GM18868 (cell line): ENCODE measurements at regions not wholly inside any gene's neighbourhood (a gene's known extent, or its start where the extent isn't known, plus 50 kb on each side); places are given as distances from the start of the nearest gene placed in this dataset.

Experiments used
- ATAC-seq: cut with Tn5 transposase; IDR thresholded peaks from one replicate; pipeline ENCODE4 v1.9.1; 2021; ENCODE audit warnings: mild to moderate bottlenecking, moderate library complexity; ENCODE audit not compliant: unreplicated experiment

DNA sequence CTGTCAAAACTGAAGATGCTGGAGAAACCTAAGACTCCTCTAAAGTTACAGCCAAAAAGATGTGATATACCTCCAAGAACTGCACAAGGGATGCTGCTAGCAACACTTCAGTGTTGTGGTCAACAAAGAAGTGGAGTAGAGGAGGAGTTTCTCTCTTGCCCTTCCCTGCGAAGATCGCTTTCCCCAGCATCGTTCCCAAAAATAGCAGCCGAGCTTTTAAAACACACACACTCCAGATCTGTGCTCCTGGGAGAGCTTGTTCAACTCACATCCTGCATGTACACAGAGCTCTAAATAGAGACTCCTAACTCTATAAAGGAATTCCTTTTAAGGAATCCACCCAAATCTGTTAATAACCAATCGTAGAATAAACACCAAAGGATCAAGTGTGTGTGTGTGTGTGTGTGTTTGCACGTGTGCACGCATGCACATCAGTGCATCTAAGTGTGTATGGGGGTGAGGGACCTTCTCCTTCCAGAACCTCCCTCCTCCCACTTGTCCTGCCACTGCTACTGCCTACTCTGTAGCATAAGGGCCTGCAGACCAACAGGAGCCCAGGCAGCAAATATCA lies 58.5 kb downstream of the PSMG1 start:
- no peak for ATAC-seq

DNA sequence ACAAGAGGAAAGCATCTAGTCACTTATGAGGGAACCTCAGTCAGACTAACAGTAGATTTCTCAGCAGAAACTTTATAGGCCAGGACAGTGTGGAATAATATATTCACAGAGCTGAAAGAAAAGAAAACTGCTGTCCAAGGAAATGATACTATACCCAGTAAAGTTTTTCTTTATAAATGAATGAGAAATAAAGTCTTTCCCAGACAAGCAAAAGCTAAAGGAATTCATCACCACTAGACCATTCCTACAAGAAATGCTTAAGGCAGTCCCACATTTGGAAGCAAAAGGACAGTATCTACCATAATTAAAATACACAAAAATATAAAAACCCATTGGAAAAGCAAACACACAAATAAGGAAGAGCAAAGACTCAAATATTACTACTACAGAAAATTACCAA lies 59.9 kb downstream of the PSMG1 start:
- ATAC-seq, result no peak

DNA sequence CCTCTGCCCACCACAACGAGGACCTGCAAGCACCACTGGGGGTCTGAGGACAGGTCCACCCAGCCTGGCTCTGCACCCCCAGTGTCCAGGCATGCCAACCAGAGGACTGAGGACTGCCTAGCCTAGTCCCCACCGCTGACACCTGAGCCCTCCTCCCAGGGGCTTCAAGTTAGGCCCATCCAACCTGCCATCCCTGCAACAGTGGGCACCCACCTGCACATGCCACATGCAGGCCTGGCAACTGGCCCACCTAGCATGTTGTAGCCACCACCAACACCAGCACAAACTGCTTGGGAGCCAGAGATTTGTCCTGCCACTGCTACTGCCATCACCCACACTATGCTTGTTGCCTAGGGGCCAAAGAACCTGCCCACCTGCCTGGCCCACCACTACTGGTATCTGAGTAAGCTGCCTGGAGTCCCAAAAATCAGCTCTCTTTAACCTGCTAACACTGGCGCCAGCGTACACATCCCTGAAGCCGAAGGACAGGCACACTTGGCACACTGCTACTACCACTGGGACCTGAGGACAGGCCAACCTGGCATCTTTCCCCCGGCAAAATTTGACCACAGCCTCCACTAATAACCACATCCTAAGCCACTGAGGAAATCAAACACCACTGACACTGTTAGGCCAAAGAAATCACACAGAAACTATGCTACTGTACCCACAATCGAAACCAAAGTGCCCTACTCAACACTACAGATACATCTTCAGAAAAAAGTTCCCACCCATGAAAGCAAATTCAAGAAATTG lies 61.5 kb downstream of the PSMG1 start:
- no peak for ATAC-seq

DNA sequence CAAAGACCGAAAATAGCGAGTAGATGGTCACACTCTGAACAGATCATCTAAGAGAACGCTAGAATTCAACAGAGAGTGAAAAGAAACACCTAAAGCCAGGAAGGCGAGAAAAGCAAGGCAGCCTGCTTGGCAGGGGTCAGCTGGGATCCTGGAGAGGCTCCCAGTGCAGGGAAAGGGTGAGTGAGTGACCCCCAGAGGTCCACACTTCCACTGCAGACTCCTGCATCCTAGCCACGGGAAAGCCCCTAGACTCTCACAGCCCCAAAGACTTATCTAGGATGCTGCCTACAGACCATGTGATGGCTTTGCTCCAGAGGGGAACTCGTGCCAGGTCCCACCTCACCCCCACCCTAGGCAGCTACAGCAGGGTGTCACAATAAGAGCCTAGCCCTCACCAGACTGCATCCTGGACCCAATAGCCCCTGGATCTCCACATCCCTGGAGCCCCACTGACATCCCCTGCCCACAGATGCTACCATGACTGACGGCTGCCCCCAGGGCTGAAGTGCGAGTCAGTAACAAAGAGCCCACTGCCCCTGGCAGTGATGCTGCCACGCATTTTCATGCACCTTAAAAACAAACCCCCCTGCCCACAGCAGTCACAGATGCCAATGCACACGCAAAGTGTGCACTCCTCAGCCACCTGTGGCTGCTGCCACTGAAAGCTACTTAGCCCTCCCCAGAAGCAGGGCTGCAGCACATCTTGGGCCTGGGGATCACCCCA lies 62.2 kb downstream of the PSMG1 start:
- no peak for ATAC-seq

DNA sequence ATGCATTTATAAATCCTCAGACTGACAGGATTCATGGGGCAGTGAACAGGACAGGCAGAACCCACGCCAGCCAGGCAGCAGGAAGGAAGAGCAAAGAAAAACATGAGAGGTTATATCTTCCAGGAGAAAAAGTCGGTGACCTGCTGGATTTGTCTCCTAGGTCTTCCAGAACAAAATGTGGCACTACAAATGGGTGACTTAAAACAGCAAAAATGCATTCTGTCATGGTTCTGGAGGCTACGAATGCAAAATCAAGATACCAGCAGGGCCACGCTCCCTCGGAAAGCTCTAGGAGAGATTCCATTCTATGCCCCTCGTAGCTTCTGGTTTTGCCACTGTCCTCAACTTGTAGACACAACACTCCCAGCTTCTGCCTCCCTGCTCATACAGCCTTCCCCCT lies 63.4 kb downstream of the PSMG1 start:
- ATAC-seq, result no peak

DNA sequence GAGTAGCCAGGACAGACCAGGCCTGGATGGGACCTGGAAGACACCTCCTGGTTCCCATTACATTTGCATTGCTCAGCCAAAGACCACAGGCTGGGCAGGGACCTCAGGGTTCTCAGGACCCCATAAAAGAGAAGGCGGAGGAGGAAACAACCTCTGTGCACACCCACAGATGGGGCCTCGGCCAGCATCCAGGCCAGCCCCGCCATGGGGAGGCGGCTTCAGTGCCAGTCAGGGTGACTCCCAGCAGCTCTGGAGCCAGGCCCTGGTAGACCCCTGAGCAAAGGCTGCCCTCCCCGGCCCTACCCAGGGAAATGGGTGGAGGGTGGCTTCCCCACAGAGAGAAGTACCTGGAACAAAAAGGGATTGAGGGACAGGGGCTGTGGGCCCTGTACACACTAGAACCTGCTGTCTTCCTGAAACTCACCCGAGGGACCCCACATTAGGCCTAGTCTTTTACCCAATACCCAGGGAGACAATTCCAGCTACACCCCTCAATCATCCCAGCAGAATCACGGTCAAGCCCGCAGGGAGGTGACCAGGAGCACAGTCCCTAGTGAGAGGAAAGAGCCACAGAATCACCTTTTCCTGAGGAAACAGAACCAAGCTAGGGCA lies 64.5 kb downstream of the PSMG1 start:
- ATAC-seq, result no peak

DNA sequence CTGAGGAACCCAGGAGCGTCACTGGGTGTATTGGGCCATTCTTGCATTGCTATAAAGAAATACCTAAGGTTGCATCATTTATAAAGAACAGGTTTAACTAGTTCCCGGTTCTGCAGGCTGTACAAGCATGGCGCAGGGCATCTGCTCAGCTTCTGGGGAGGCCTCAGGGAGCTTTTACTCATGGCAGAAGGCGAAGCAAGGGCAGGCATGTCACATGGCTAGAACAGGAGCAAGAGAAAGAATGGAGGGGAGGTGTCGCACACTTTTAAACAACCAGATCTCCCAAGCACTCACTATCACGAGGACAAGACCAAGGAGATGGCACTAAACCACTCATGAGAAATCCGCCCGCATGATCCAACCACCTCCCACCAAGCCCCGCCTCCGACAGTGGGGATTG lies 65.2 kb downstream of the PSMG1 start:
- no peak for ATAC-seq

DNA sequence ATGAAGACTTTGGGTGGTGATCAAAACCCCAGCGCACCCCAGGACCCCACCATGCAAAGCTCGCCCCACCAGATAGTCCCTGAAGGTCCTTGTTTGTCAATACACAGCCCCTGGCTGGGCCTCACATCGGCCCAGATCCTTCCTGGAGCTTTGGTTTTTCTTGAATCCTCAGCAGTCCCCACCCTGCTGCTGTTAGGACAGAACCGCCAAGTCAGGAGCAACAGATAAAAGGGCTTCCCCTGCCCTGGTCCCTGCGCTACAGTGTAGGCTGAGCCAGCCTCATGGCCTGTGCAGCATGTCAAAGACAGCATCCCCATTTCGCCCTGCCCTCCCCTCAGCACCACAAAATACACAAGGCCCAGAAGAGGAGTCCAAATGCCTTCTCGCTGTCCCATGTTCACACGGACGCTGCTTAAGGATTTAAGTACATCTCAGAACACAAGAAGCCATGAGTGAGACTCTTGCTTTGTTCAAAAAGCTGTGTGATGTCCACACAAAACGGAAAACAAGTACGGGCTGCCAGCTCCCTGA lies 65.7 kb downstream of the PSMG1 start:
- no peak for ATAC-seq

DNA sequence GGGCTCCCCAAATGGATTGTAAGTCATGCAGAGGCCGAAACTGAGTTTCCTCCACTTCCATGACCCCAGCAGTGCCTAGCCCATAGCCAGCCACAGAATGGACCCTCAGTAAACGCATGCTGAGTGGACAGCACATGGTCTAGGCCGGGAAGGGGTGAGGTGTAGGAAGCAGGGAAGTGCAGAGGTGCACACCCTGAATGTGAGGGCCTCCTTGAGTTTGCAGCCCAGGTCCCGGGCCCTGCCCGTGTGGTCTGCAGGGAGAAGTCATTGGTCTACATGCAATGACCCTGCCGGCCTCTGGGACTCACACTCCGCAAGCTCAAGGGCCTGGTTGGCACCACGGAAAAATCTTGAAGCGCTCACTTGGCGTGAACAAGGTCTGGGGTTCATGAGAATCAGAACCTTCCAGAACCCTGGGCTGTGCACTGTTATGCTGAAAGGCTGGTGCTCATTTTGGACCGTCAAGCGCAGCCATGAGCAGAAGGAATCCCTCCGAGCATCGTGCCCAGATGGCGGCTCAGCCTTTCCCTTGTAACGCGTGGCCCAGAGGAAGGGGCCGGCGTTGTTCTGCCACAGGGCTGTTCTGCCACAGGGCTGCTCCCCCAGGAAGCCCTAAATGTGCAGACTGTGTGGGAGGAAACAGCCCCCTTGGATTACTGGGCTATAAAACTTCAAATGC lies 66.4 kb downstream of the PSMG1 start:
- no peak for ATAC-seq

DNA sequence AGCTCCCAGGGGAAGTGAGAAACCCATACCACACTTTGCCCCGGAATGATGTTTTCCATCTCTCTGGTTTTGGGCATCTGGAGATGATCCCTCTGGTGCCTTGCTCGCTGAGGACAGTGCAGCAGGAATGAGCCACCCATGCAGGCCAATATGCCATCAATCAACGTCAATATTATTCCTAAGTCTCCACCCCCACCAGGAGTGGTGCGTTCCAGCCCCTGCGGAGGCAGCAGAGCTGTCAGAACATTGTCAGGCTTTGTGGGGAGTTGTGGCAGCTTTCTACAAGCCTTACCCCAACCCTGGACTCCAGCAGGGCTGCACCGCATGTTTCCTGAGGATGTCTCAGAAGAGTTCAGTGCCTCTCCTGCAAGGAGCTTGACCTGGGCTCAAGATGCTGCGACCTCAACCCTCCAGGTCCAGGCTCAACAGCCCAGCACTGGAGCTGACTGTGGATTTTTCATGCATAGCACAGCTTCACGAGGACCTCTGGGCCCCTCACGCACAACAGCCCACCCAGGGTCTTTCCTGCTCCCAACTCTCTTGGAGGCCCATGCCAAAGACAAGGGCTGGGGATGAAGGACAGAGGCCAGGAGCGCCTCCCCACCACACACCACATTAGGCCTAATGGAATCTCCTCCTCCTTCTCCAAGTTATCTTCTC lies 67.5 kb downstream of the PSMG1 start:
- no peak for ATAC-seq

DNA sequence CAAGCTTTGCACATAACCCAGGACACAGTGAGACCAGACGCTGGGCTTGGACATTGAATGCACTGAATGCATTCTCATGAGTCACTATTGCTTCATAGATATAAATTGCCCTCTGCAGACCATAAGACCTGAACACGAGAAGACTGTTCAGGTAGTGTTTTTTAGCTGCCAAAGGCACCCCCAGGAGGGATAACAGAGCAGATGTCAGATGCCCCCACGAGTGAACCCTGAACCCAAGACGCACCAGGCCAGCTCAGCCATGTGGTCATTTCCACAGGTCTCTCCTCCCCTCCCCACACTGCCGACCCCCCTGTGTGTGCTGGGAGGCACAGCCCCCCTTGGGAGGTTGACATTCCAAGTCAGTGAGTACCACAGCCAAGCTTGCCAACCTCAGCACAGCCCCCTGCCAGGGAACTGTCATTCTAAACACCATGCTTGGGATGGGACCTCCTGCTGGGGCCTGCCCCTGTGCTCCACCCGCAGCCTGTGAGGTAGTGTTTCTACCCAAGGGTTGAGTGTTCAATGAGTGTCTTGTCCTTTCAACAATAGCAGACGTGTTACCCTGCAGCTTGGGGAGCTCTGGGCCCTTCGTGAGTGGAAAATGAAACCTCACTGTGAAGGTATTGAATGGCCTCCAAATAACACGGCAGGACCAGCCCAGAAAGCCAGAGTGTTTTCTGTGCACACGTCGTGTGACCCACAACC lies 68.2 kb downstream of the PSMG1 start:
- ATAC-seq, result no peak

DNA sequence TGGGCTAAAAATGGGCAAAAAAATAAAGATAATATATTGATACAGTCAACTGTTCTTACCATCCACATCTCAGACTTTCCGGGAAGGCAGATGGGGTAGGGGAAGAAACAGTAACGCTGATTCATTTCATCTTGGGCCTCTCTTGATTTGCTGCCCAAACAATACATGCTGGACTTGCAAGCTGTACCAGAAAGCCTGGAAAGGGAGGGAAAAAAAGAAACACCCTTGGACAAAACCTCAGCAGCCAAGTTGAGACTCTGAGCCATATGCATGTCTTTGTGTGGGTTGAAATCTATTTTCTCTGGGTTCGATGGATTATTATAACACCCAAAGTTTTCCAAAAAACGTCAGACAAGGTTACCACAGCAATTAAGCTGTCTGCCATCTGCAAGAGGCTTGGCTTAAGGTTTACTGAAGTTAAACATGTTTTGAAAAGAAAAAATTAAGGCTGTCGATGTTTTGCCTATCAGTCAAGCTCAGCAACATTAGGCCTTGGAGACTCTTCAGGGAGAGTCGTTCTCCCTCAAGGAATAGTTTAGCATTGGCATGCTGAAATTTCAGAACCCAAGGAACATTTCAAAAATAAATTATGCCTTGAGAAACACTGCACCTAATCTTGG lies 71.2 kb downstream of the PSMG1 start:
- no peak for ATAC-seq

DNA sequence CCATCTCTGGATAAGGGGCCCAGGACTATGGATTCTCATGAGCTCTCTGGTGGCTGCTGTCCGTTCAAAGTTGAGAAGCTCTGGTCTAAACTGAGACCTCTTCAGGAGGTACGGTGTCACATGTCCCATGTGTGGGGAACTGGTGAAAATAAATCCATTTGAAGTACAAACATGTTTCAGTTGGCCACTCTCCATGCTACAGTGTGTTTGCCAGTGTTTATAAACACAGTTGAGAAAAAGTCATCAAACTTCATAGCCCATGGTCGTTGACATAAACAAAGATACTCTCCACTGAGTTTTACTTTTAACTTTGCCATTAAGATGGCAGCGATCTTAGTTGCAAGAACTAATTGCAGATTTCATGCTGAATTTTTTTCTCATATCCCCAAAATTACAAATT lies 72.8 kb downstream of the PSMG1 start:
- no peak for ATAC-seq

DNA sequence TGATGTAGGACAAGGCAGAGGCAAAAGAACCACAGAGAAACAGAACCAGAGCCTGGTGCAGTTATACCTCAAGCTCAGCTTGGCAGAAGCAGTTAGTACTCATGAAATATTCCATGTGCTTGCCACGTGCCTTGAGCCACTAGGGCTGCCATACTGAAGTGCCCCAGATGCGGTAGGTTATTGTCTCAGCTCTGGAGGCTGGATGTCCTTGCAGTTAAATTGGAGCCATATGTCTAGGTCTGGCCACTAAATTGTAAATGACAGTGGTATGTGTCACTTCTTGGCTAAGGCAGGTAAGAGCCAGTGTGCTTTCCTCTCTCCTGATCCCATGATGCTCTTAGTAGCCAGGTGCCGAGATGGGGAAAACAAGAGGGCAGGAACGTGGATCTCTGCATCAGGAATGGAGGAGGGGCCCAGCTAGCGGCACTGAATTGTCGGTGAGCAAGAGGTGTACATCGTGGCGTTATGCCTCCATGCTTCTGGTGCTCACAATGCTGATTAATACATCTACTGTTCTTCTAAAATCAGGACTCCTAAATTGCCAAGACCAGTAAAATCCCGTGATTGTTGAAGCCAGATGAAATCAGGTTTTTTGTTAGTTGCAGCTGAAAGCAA lies 73.5 kb downstream of the PSMG1 start:
- no peak for ATAC-seq

DNA sequence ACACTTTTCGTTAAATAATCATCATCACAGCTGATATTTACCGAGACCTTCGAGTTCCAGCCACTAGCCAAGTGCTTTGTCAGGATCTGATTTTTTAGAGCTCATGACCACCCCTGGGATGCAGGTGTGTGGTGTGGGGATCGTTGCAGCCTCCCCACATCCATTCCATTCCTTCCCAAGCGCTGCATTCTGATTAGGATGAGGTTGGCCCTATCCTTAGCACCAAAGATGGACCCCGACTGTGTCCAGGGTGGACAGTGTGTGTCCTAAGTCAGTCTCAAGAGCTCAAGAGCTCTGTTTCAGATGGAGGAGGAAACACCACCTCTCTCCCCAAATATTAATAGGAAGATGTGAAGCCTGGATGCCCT lies 74.1 kb downstream of the PSMG1 start:
- ATAC-seq, result no peak

DNA sequence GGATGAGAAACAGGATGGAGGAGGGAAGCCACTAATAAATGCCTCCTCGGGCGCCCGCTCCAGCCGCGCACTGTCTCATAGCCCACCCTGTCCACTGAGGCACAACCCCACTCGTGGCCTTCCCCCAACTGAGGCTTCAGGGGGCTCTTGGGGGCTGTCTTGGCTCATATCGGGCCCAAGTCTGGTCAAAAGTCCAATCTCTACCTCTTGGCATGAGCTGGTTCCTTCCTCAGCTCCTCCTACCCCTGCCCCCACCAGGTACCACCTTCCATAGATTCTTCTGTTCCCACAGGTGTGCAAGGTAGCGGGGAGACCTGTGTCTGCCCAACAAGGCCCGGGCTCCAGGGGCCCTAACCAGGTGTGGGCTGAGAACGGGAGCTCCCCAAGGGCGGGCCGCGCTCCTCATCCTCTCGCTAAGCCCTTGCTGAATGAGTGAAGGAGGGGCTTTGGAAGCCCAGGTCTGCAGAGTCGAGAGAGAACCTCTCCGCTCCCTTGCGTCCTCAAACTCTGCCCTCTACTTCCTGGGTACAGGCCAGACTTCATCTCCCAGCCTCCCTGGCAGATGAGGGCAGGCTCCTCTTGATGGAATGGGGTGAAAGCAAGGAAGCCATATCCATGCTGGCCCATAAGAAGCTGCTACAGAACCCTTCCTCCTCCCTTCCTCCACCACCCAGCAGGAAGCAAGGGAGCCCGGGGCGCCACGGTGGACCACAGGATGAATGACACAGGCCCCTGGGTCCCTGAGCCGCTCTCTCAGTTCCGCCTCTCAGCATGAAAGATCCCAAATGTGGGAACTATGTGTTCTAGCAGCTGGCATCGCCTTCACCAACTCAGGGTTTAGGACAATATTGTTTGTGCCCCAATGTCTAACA lies 74.7 kb downstream of the PSMG1 start:
- no peak for ATAC-seq

DNA sequence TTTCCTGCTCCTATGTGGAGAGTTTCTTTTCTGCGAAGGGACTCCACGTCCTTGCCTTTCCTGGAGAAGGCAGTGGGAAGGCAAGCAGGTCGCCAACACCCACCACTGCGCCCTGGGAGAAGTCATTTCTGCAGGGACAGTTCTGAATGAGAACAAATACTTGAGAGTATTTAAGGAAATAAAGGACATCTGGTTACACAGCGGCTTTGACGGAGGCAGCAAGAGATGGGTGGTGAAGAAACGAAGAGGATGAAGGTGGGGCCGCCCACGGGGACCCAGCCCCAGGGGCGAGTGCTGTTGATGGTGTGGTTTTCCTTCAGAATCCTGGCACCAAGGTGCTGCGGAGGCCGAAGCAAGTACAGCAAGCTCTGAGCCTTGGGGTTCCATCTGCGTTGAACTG lies 75.5 kb downstream of the PSMG1 start:
- ATAC-seq, result no peak

DNA sequence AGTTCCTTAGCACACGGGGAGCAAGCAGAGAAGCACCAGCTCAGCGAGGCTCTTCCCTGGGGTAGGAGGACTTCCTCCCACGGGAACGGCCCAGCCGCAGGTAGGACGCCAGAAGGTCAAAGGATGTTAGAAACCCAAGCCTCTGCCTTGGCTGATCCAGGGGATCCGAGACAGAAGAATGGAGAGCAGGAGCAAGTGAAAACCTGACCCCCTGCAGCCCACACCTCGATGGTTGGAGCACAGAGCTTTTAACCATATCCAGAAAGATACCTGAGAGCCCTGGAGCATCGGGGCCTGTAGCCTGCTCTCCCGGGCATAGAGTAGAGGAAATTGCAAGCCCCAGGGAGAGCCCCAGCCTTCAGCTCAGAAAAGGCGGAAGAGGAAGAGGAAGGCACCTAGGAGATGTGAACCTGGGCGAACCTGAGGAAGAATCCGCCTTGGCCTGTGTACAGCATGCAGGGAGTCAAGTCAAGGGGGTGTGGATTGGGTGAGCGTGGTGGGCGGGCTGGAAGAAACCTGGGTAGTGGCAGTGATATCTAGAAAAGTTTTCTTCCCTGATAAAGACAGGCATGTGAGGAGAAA lies 76.3 kb downstream of the PSMG1 start:
- ATAC-seq, result no peak
